Astrocyte (in vitro differentiated cells and primary cell): ENCODE measurements at regions not wholly inside any gene's neighbourhood (a gene's known extent, or its start where the extent isn't known, plus 50 kb on each side); places are given as distances from the start of the nearest gene placed in this dataset.

Experiments used
- CTCF ChIP-seq: IDR thresholded peaks from 2 replicates; pipeline ENCODE4 v1.5.1; 2011; ENCODE audit warnings: low read depth, mild to moderate bottlenecking, inconsistent platforms, low read length, moderate library complexity; ENCODE audit not compliant: insufficient read depth
- EZH2 ChIP-seq: IDR thresholded peaks from 2 replicates; pipeline ENCODE4 v1.6.1; 2012; ENCODE audit warnings: mild to moderate bottlenecking, low read length, inconsistent platforms; ENCODE audit not compliant: insufficient read depth

DNA sequence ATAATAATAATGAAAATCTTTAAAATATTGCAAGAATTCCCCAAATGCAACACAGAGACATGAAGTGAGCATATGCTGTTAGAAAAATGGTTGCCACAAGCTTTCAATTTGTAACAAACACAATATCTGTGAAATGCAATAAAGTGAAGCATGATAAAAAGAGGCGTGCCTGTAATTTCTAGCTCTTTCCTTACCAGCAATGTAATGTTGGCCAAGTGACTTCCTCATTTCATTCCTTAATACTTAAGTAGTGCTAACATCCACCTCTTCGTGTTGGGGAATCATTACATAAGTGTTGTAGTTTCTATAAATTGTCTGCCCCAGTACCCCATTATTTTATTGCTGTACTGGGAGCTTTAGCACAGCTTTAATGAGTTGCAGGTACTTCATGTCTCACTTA lies 1192.0 kb upstream of the CDH8 start:
- no peak for TF ChIP-seq CTCF
- no peak for TF ChIP-seq EZH2
